ENCODE measurements at regions not wholly inside any gene's neighbourhood (a gene's known extent, or its start where the extent isn't known, plus 50 kb on each side); places are given as distances from the start of the nearest gene placed in this dataset.
"Not testable (repeated sequence)": the region's sequence is repeated elsewhere in the genome, so short reads cannot be mapped to it uniquely, and the experiment has no call there.

- DNase-seq (ENCODE audit: low read depth in 2 of 2, low spot score in 1 of 2): no peak
Measured at GRCh38 chr15:91413142-91413541, 313.1 kb downstream of the SV2B start.

- DNase-seq (ENCODE audit: low read depth in 2 of 2, low spot score in 1 of 2): no peak
Measured at GRCh38 chr15:91414124-91414523, 314.1 kb downstream of the SV2B start.

GRCh38 chr15:91415258-91415657 lies 315.2 kb downstream of the SV2B start:
- DNase-seq (ENCODE audit: low read depth in 2 of 2, low spot score in 1 of 2): not testable (repeated sequence)

- DNase-seq (ENCODE audit: low read depth in 2 of 2, low spot score in 1 of 2): no peak
Measured at GRCh38 chr15:91420689-91421088, 320.6 kb downstream of the SV2B start.

- DNase-seq (ENCODE audit: low read depth in 2 of 2, low spot score in 1 of 2): no peak
Measured at GRCh38 chr15:91422797-91423196, 322.7 kb downstream of the SV2B start.

GRCh38 chr15:91424001-91424400 lies 323.9 kb downstream of the SV2B start:
- no peak for DNase-seq (ENCODE audit: low read depth in 2 of 2, low spot score in 1 of 2)

GRCh38 chr15:91426412-91426811 lies 326.4 kb downstream of the SV2B start:
- DNase-seq (ENCODE audit: low read depth in 2 of 2, low spot score in 1 of 2): no peak

- DNase-seq (ENCODE audit: low read depth in 2 of 2, low spot score in 1 of 2): no peak
Measured at GRCh38 chr15:91429973-91430372, 329.9 kb downstream of the SV2B start.

GRCh38 chr15:91431041-91431715 lies 331.1 kb downstream of the SV2B start:
- DNase-seq (ENCODE audit: low read depth in 2 of 2, low spot score in 1 of 2): no peak

- DNase-seq (ENCODE audit: low read depth in 2 of 2, low spot score in 1 of 2): no peak
Measured at GRCh38 chr15:91435113-91435512, 335.1 kb downstream of the SV2B start.

GRCh38 chr15:91444656-91445055 lies 344.6 kb downstream of the SV2B start:
- no peak for DNase-seq (ENCODE audit: low read depth in 2 of 2, low spot score in 1 of 2)

- DNase-seq (ENCODE audit: low read depth in 2 of 2, low spot score in 1 of 2): no peak
Measured at GRCh38 chr15:91445695-91446228, 345.7 kb downstream of the SV2B start.

- no peak for DNase-seq (ENCODE audit: low read depth in 2 of 2, low spot score in 1 of 2)
Measured at GRCh38 chr15:91447991-91448644, 348.1 kb downstream of the SV2B start.

GRCh38 chr15:91453376-91453775 lies 353.3 kb downstream of the SV2B start:
- not testable (repeated sequence) for DNase-seq (ENCODE audit: low read depth in 2 of 2, low spot score in 1 of 2)

- no peak for DNase-seq (ENCODE audit: low read depth in 2 of 2, low spot score in 1 of 2)
Measured at GRCh38 chr15:91456251-91456718, 356.2 kb downstream of the SV2B start.

GRCh38 chr15:91456921-91457320 lies 356.9 kb downstream of the SV2B start:
- no peak for DNase-seq (ENCODE audit: low read depth in 2 of 2, low spot score in 1 of 2)

- no peak for DNase-seq (ENCODE audit: low read depth in 2 of 2, low spot score in 1 of 2)
Measured at GRCh38 chr15:91461377-91461776, 361.3 kb downstream of the SV2B start.

GRCh38 chr15:91465086-91465485 lies 365.0 kb downstream of the SV2B start:
- no peak for DNase-seq (ENCODE audit: low read depth in 2 of 2, low spot score in 1 of 2)

- DNase-seq (ENCODE audit: low read depth in 2 of 2, low spot score in 1 of 2): no peak
Measured at GRCh38 chr15:91465696-91466095, 365.6 kb downstream of the SV2B start.

GRCh38 chr15:91468871-91469580 lies 369.0 kb downstream of the SV2B start:
- DNase-seq (ENCODE audit: low read depth in 2 of 2, low spot score in 1 of 2): no peak

- peak in 1 of 2 donors; percentile 57 for DNase-seq (ENCODE audit: low read depth in 2 of 2, low spot score in 1 of 2)
Measured at GRCh38 chr15:91469632-91470567, 369.8 kb downstream of the SV2B start.

Data from stimulated activated CD8-positive, alpha-beta memory T cell treated with anti-CD3 and anti-CD28 coated beads, Interleukin-4, amount 100 ng/mL, for 1 hour (primary cell).